Esophagus muscularis mucosa (tissue), 4 donors: ENCODE measurements at regions not wholly inside any gene's neighbourhood (a gene's known extent, or its start where the extent isn't known, plus 50 kb on each side); places are given as distances from the start of the nearest gene placed in this dataset.

Source experiments
- DNase-seq: peaks from one replicate; pipeline ENCODE4 v3.0.0-alpha.2; 2017; ENCODE audit errors: extremely low spot score
- H3K27ac ChIP-seq, 4 donors: fragments of 200-600 bp; sonication (generic); replicated peaks in 1 of 4; 1 replicate in 3 of 4; 2 replicates in 1 of 4; pipeline ENCODE4 v1.5.1; 2016 to 2019; ENCODE audit warnings: mild to moderate bottlenecking in 1 of 4
- H3K27me3 ChIP-seq, 4 donors: fragments of 200-600 bp; sonication (generic); one replicate each; pipeline versions ENCODE4 v1.5.1 to v1.6.0; 2016 to 2019
- H3K36me3 ChIP-seq, 4 donors: fragments of 200-600 bp; sonication (generic); one replicate each; pipeline ENCODE4 v1.5.1; 2016 to 2019
- H3K4me1 ChIP-seq, 4 donors: fragments of 200-600 bp; sonication (generic); one replicate each; pipeline ENCODE4 v1.5.1; 2016 to 2019
- H3K4me3 ChIP-seq, 4 donors: fragments of 200-600 bp; sonication (generic); 1 replicate in 2 of 4; 2 replicates in 2 of 4; pipeline ENCODE4 v1.5.1; 2016 to 2019; ENCODE audit warnings: mild to moderate bottlenecking in 4 of 4, moderate library complexity in 1 of 4
- H3K9me3 ChIP-seq, 4 donors: fragments of 200-600 bp; sonication (generic); 1 replicate in 3 of 4; 2 replicates in 1 of 4; pipeline ENCODE4 v1.5.1; 2016 to 2019
- CTCF ChIP-seq, 3 experiments: fragments of 200-600 bp in 2 of 3; fragments of 450-650 bp in 1 of 3; sonication (generic) in 2 of 3; IDR thresholded peaks; one replicate each; pipeline ENCODE4 v1.5.1; 2017 to 2019; ENCODE audit warnings: antibody characterized with exemption in 3 of 3, mild to moderate bottlenecking in 2 of 3, moderate library complexity in 1 of 3
- EP300 ChIP-seq: sonication (generic); formaldehyde crosslinking; IDR thresholded peaks from one replicate; pipeline ENCODE4 v1.6.1; 2017; ENCODE audit warnings: antibody characterized with exemption
- POLR2A ChIP-seq: fragments of 450-650 bp; IDR thresholded peaks from one replicate; pipeline ENCODE4 v1.6.1; 2017; ENCODE audit warnings: antibody characterized with exemption, moderate library complexity, mild to moderate bottlenecking, low read depth
- POLR2AphosphoS5 ChIP-seq, 2 donors: sonication (generic); formaldehyde crosslinking; IDR thresholded peaks; one replicate each; pipeline ENCODE4 v1.6.1; 2017; ENCODE audit warnings: antibody characterized with exemption in 2 of 2
- WGBS: methylation state at CpG from one replicate; pipeline ENCODE4 v1.1.5; 2018; 5-methylcytosine and 5-hydroxymethylcytosine counted together
- intact Hi-C: fragments of 100-400 bp; cut with DNase I; formaldehyde crosslinking; loops from one replicate; pipeline ENCODE4 v1.15.1; 2023

- no peak for TF ChIP-seq POLR2A
- no peak for TF ChIP-seq CTCF (IDR thresholded peaks at IDR 0.05)
- TF ChIP-seq EP300, result no peak
- no peak for TF ChIP-seq POLR2AphosphoS5 (IDR thresholded peaks at IDR 0.05)
- Histone ChIP-seq H3K36me3 (no peaks in the 10 kb centered on the region), H3K4me3 (no peak overlapping the region), H3K27ac (no peak overlapping the region), H3K27me3 (peaks cover 0 to 15% (median 0%) of the 10 kb centered on the region in 4 donors), H3K9me3 (no peaks in the 10 kb centered on the region), H3K4me1 (peaks cover 0 to 19% (median 14%) of the 10 kb centered on the region in 4 donors)
- DNase-seq, result no peak
- intact Hi-C loops, result no loop called here
- WGBS, result 80% methylated on average over 5 of the region's 5 CpGs
These were observed 261.8 kb downstream of the FOXD2 start for GRCh38 chr1:47699492-47700235.

- TF ChIP-seq POLR2A (no peak), CTCF (IDR thresholded peaks at IDR 0.05) (no peak), EP300 (no peak), POLR2AphosphoS5 (IDR thresholded peaks at IDR 0.05) (no peak)
- intact Hi-C loops, result no loop called here
These were observed 263.4 kb downstream of the FOXD2 start for GRCh38 chr1:47701283-47701682.

GRCh38 chr1:47701741-47702515 lies 264.1 kb downstream of the FOXD2 start:
- H3K4me1 ChIP-seq, result peaks cover 0 to 19% (median 14%) of the 10 kb centered on the region in 4 donors
- intact Hi-C loops, result no loop called here
- H3K4me3 ChIP-seq, result no peak overlapping the region
- TF ChIP-seq POLR2A (no peak), EP300 (no peak), CTCF (IDR thresholded peaks at IDR 0.05) (no peak), POLR2AphosphoS5 (IDR thresholded peaks at IDR 0.05) (no peak)
- 81% methylated on average over 9 of the region's 9 CpGs for WGBS
- DNase-seq, result no peak
- no peaks in the 10 kb centered on the region for H3K36me3 ChIP-seq
- no peak overlapping the region for H3K27ac ChIP-seq
- no peaks in the 10 kb centered on the region for H3K9me3 ChIP-seq
- H3K27me3 ChIP-seq, result peaks cover 0 to 10% (median 0%) of the 10 kb centered on the region in 4 donors

More at GRCh38 chr1:47701283-47701682, 263.4 kb downstream of the FOXD2 start:
- peaks cover 0 to 13% (median 0%) of the 10 kb centered on the region in 4 donors for H3K27me3 ChIP-seq
- peaks cover 0 to 19% (median 14%) of the 10 kb centered on the region in 4 donors for H3K4me1 ChIP-seq
- DNase-seq, result no peak
- H3K9me3 ChIP-seq, result no peaks in the 10 kb centered on the region
- no peak overlapping the region for H3K27ac ChIP-seq
- no peak overlapping the region for H3K4me3 ChIP-seq
- WGBS, result 94% methylated on average over 2 of the region's 2 CpGs
- no peaks in the 10 kb centered on the region for H3K36me3 ChIP-seq

GRCh38 chr1:47703156-47703825 lies 265.4 kb downstream of the FOXD2 start:
- TF ChIP-seq CTCF (IDR thresholded peaks at IDR 0.05) (no peak), POLR2A (no peak)
- intact Hi-C loops, result no loop called here
- Histone ChIP-seq H3K4me1 (peaks cover 5 to 24% (median 17%) of the 10 kb centered on the region in 4 donors), H3K27ac (peak overlapping the region in 1 of 4 donors; percentile 32), H3K36me3 (no peaks in the 10 kb centered on the region), H3K9me3 (no peaks in the 10 kb centered on the region), H3K4me3 (no peak overlapping the region), H3K27me3 (peaks cover 0 to 21% (median 3%) of the 10 kb centered on the region in 4 donors)
- 43% methylated on average over 9 of the region's 9 CpGs for WGBS
- DNase-seq, result no peak
